GM19023 (cell line): ENCODE measurements at regions not wholly inside any gene's neighbourhood (a gene's known extent, or its start where the extent isn't known, plus 50 kb on each side); places are given as distances from the start of the nearest gene placed in this dataset.
A peak's percentile ranks its signal among the peaks of the same experiment; 100 is the strongest.

Experiments used
- ATAC-seq: cut with Tn5 transposase; IDR thresholded peaks from one replicate; pipeline ENCODE4 v1.9.1; 2021; ENCODE audit warnings: mild to moderate bottlenecking, moderate library complexity; ENCODE audit not compliant: unreplicated experiment

GRCh38 chr12:88413646-88414045 is 166.6 kb downstream of the KITLG start:
- no peak for ATAC-seq

- ATAC-seq = no peak
Measured at GRCh38 chr12:88416155-88416554, 164.1 kb downstream of the KITLG start.

DNA sequence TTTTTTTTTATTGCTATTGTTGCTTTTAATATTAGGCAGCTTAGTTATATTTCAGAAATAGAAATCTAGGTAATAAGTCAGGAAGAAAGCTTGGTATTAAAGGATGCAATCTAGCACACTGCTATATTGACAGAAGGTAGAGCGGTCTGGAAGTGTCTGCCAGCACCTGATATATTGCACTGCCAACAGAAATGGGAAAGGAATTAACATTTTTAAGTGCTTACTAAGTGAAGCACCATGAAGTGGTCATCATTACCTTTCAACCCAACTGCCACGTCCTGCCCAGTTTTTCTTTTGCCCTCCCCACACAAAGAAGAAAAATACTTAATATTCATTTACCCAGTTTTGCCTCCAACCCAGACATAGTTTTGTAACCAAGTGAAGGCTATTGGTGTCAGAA is 163.5 kb downstream of the KITLG start:
- no peak for ATAC-seq

DNA sequence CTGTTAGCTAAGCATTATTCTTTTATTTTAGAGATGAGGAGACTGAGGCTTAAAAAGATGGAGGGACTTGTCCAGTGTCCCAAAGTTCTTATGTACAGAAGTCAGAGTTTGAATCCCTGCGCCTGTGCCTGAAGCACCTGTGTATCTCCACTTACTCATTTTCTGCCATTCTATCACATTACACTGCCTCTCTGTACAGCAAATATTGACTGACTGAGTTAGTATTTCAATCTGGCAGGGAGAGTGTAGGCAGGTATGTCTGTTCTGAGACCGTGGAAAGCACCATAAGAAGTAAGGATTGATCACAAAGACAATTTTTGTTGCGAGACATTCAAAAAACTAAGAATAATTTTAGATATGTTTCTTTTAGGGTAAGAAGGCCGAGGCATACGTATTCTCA is 162.7 kb downstream of the KITLG start:
- no peak for ATAC-seq

DNA sequence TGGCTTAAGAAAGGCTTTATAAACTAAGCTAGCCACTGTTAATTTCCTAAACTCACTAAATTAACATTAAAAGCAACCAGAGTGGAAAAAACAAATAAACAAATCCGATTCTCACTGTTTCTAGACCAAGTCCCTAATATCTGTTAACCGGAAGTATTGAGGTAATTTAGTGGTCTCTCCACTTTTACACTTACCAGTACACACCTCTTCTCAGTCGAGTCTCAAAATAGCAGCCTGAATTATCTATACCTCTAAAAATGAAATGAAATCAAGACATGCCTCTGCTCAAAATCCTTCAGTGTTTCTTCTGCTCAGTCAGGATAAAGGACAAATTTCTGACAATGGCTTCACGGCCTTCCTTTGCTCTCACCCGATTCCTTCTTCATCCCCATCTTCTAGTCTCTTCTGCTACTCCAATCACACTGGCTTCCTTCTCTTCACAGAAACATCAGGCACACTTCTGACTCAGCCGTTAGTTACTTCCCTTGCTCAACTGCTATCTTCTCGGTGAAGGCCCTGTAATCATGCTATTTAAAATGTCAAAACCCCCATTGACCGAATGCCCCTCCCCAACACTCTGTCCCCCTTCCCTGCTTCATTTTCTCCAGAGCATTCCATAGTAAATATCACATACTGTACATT is 161.3 kb downstream of the KITLG start:
- no peak for ATAC-seq

- ATAC-seq = no peak
Measured at GRCh38 chr12:88419794-88420193, 160.5 kb downstream of the KITLG start.

GRCh38 chr12:88420457-88420856 is 159.8 kb downstream of the KITLG start:
- no peak for ATAC-seq

DNA sequence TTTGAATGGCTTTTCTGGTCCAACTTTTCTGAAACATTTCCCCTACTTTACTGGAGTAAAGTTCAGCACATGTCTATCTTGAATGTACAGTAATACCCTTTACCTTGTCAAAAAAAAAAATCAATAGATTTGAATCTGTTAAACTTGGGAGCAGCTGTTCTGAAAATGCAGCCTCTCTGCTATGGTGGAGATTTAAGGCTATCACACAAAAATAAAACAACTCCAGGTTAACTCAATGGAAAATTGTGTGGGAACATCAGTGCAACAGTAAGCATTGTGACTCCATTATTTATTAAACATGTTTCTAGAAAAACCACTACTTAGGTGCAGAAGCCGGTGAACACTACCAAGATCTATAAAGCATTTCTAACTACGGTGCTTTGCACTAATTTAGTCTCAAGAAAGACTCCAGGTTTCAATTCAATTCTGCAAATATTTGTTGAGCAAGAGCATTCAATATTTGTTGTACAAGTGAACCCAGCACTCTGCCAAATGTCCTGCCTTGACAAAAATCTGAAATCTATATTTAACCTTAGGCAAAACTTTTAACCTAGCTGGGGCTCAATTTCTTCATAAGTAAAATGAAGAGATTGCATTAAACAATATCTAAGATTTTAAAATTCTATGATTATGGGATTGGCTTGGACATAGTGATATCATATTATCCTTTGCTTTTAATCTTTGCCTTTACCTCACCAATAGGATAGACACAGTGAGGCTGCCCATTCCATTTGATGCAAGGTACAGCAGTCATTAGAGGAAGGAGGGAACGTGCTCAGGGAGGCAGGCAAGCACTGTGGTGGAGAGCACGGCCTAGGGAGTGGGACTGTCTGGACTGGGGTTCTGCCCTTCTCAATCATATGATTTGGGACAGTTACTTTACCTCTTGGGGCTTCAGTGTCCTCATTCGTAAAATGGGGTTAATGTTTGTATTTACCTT is 155.2 kb downstream of the KITLG start:
- no peak for ATAC-seq

DNA sequence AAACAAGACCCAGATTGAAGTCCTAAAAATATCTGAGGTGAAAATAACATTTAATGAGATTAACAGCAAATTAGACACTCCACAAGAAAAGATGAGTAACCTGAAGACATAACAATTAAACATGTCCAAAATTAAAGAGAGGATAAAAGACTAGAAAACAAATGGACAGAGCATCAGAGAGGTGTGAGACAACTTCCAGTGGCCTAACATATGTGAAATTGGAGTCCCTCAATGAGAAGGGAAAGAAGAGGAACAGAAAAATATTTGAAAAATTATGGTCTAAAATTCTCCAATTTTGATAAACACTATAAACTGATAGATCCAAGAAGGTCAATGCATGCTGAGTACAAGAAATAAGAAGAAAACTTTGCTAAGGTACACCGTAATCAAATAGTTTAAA is 151.9 kb downstream of the KITLG start:
- ATAC-seq = no peak

- ATAC-seq = no peak
Measured at GRCh38 chr12:88431246-88431645, 149.0 kb downstream of the KITLG start.

DNA sequence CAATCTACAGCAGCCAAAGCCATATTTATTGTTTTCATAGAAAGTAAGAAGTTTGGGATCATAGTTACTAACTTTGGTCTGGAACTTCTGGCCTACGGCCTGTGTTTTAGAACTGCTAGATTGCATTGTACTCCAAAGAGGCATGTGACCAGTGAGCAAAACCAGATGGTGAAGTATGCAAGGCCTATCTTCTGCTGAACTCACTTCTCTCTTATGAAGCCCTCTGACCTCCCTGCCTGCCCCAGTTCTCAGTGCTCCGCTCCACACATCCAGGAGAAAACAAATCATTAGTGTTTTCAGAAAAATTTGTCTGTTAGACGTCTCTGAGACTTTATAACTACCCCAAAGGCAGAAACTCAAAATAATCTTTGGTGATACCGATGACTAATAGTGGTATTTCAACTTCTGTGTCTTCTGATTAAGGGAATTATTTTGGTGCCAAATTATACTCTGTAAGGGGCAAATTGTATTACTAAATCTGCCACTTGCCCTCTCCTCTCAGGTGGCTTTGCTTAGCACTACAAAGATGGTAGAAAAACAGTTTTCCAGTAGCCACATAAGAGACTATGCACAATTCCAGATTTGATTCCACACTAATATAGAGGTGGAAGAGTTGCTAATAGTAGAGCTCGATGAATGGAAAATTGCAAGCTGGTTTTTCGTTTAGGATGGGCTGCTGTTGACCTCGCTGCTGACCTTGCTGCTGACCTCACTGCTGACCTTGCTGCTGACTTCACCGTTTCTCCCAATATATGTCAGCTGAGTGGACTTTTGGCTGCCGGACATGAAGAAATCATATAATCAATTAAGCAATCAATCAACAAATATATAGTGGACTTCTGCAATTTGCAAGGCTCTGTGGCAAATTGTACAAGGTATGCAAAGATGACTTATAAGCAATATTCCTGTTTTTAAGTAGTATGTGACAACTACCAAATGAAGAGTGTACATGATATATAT is 147.5 kb downstream of the KITLG start:
- ATAC-seq = no peak

GRCh38 chr12:88433997-88434703 is 146.1 kb downstream of the KITLG start:
- peak; percentile 72 for ATAC-seq

DNA sequence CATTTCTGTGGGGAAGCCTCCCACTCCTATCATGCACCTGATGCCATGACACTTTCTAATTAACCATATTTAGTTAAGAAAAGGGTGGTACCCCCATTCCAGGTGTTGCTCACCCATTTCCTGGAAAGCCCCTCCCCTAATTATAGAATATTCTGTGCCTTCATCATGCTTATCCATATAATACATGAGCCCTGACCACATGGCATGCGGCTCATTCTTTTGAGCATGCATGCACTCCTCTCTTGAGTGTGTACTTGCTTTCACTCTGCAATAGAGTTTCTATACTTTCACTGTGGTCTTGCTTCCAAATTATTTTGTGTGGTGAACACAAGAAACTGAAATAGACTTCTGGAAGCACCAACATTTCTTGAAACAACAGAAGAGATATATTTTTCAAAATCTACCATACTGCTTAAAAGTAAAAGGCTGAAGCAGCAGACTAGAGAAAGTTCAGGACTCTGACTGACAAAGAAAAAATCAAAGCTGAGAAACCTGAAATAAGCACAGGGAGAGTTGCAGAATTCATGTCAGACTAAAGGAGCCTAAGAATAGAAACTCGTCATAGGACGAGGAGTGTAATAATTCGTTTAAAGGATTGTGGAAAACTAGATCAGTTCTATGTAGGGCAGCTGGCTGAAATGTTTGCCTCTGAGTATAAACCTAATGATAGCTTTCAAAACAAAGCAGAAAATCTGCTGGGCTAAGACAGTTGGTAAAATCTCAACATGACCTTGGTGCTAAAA is 144.8 kb downstream of the KITLG start:
- ATAC-seq = no peak

DNA sequence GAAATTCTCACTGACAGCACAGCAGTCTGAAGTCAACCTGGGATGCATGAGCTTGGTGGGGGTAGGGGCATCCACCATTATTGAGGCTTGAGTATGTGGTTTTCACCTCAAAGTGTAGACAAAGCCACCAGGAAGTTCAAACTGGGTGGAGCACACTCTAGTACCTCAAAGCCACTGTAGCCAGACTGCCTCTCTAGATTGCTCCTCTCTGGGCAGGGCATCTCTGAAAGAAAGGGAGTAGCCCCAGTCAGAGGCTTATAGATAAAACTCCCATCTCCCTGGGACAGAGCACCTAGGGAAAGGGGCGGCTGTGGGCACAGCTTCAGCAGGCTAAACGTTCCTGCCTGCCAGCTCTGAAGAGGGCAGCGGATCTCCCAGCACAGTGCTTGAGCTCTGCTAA is 143.0 kb downstream of the KITLG start:
- ATAC-seq = no peak
